Skeletal muscle satellite cell (primary cell): ENCODE measurements at regions not wholly inside any gene's neighbourhood (a gene's known extent, or its start where the extent isn't known, plus 50 kb on each side); places are given as distances from the start of the nearest gene placed in this dataset.
"Not testable (repeated sequence)": the region's sequence is repeated elsewhere in the genome, so short reads cannot be mapped to it uniquely, and the experiment has no call there.

Source experiments
- H3K27me3 ChIP-seq: 2 replicates; pipeline ENCODE4 v1.7.0; 2013; ENCODE audit warnings: low read length; ENCODE audit not compliant: control insufficient read depth, insufficient read depth
- H3K36me3 ChIP-seq: 2 replicates; pipeline ENCODE4 v1.7.0; 2013; ENCODE audit warnings: mild to moderate bottlenecking, control low read depth, low read length; ENCODE audit not compliant: insufficient read depth
- H3K4me1 ChIP-seq: 2 replicates; pipeline ENCODE4 v1.7.0; 2013; ENCODE audit warnings: low read length; ENCODE audit not compliant: control insufficient read depth, insufficient read depth
- H3K4me2 ChIP-seq: 2 replicates; pipeline ENCODE4 v1.7.0; 2013; ENCODE audit warnings: mild to moderate bottlenecking, low read length
- H3K4me3 ChIP-seq: 2 replicates; pipeline ENCODE4 v1.7.0; 2013; ENCODE audit warnings: low read length
- H3K9ac ChIP-seq: 2 replicates; pipeline ENCODE4 v1.7.0; 2013; ENCODE audit warnings: mild to moderate bottlenecking, low read depth, low read length, moderate library complexity
- H3K9me3 ChIP-seq: replicated peaks from 2 replicates; pipeline ENCODE4 v1.7.0; 2013; ENCODE audit warnings: mild to moderate bottlenecking, control low read depth, low read length

GRCh38 chr10:31678139-31678536, 250.5 kb downstream of the ARHGAP12 start:
- H3K4me3 ChIP-seq: no peak overlapping the region
- H3K9ac ChIP-seq: no peak overlapping the region
- H3K4me1 ChIP-seq: no peaks in the 10 kb centered on the region
- no peaks in the 10 kb centered on the region for H3K27me3 ChIP-seq
- no peaks in the 10 kb centered on the region for H3K9me3 ChIP-seq
- no peak overlapping the region for H3K4me2 ChIP-seq
- no peaks in the 10 kb centered on the region for H3K36me3 ChIP-seq

- Histone ChIP-seq H3K4me3 (no peak overlapping the region), H3K4me1 (no peaks in the 10 kb centered on the region), H3K9ac (no peak overlapping the region), H3K36me3 (no peaks in the 10 kb centered on the region), H3K4me2 (no peak overlapping the region), H3K27me3 (no peaks in the 10 kb centered on the region), H3K9me3 (no peaks in the 10 kb centered on the region)
Measured at GRCh38 chr10:31677195-31678138, 251.2 kb downstream of the ARHGAP12 start.

GRCh38 chr10:31675726-31676125, 252.9 kb downstream of the ARHGAP12 start:
- Histone ChIP-seq H3K4me2 (no peak overlapping the region), H3K27me3 (no peaks in the 10 kb centered on the region), H3K36me3 (no peaks in the 10 kb centered on the region), H3K9ac (no peak overlapping the region), H3K4me3 (no peak overlapping the region), H3K9me3 (no peaks in the 10 kb centered on the region), H3K4me1 (no peaks in the 10 kb centered on the region)

GRCh38 chr10:31669357-31669756, 259.3 kb downstream of the ARHGAP12 start:
- Histone ChIP-seq H3K4me2 (no peak overlapping the region), H3K27me3 (no peaks in the 10 kb centered on the region), H3K9ac (no peak overlapping the region), H3K4me1 (no peaks in the 10 kb centered on the region), H3K36me3 (no peaks in the 10 kb centered on the region), H3K4me3 (no peak overlapping the region), H3K9me3 (no peaks in the 10 kb centered on the region)

GRCh38 chr10:31668326-31668725, 260.3 kb downstream of the ARHGAP12 start:
- Histone ChIP-seq H3K4me2 (no peak overlapping the region), H3K9me3 (no peaks in the 10 kb centered on the region), H3K9ac (no peak overlapping the region)

GRCh38 chr10:31665764-31666279, 262.8 kb downstream of the ARHGAP12 start:
- not testable (repeated sequence) for H3K27me3 ChIP-seq, H3K36me3 ChIP-seq, H3K4me1 ChIP-seq

More at GRCh38 chr10:31668326-31668725, 260.3 kb downstream of the ARHGAP12 start:
- Histone ChIP-seq H3K4me1 (no peaks in the 10 kb centered on the region), H3K4me3 (no peak overlapping the region), H3K27me3 (no peaks in the 10 kb centered on the region), H3K36me3 (no peaks in the 10 kb centered on the region)

GRCh38 chr10:31664803-31665202, 263.8 kb downstream of the ARHGAP12 start:
- Histone ChIP-seq H3K4me3 (no peak overlapping the region), H3K4me1 (no peaks in the 10 kb centered on the region), H3K36me3 (no peaks in the 10 kb centered on the region), H3K27me3 (no peaks in the 10 kb centered on the region), H3K4me2 (no peak overlapping the region), H3K9ac (no peak overlapping the region), H3K9me3 (no peaks in the 10 kb centered on the region)

More at GRCh38 chr10:31665764-31666279, 262.8 kb downstream of the ARHGAP12 start:
- not testable (repeated sequence) for H3K9ac ChIP-seq, H3K9me3 ChIP-seq, H3K4me3 ChIP-seq, H3K4me2 ChIP-seq

GRCh38 chr10:31664071-31664470, 264.6 kb downstream of the ARHGAP12 start:
- not testable (repeated sequence) for H3K27me3 ChIP-seq, H3K9me3 ChIP-seq, H3K36me3 ChIP-seq, H3K4me2 ChIP-seq, H3K4me1 ChIP-seq, H3K9ac ChIP-seq, H3K4me3 ChIP-seq

GRCh38 chr10:31660300-31660699, 268.3 kb downstream of the ARHGAP12 start:
- Histone ChIP-seq H3K4me2 (no peak overlapping the region), H3K4me1 (no peaks in the 10 kb centered on the region), H3K9ac (no peak overlapping the region), H3K9me3 (no peaks in the 10 kb centered on the region), H3K36me3 (no peaks in the 10 kb centered on the region), H3K4me3 (no peak overlapping the region), H3K27me3 (no peaks in the 10 kb centered on the region)

GRCh38 chr10:31659665-31660064, 269.0 kb downstream of the ARHGAP12 start:
- no peaks in the 10 kb centered on the region for H3K9me3 ChIP-seq

GRCh38 chr10:31657434-31657872, 271.2 kb downstream of the ARHGAP12 start:
- H3K4me1 ChIP-seq: no peaks in the 10 kb centered on the region
- H3K9me3 ChIP-seq: no peaks in the 10 kb centered on the region
- no peaks in the 10 kb centered on the region for H3K27me3 ChIP-seq
- H3K9ac ChIP-seq: no peak overlapping the region
- no peaks in the 10 kb centered on the region for H3K36me3 ChIP-seq
- no peak overlapping the region for H3K4me3 ChIP-seq
- H3K4me2 ChIP-seq: no peak overlapping the region

More at GRCh38 chr10:31659665-31660064, 269.0 kb downstream of the ARHGAP12 start:
- H3K4me3 ChIP-seq: no peak overlapping the region
- H3K4me2 ChIP-seq: no peak overlapping the region
- no peak overlapping the region for H3K9ac ChIP-seq
- no peaks in the 10 kb centered on the region for H3K4me1 ChIP-seq
- no peaks in the 10 kb centered on the region for H3K36me3 ChIP-seq
- H3K27me3 ChIP-seq: no peaks in the 10 kb centered on the region
